SK-N-SH treated with all-trans-retinoic acid at 6 μM for 48 hours (cell line): ENCODE measurements at regions not wholly inside any gene's neighbourhood (a gene's known extent, or its start where the extent isn't known, plus 50 kb on each side); places are given as distances from the start of the nearest gene placed in this dataset.

ENCODE experiments used
- PPARA ChIP-seq: fragments of 250-450 bp; sonication (Bioruptor Pico); IDR thresholded peaks from 2 replicates; pipeline ENCODE4 v1.5.0; 2020; ENCODE audit warnings: mild to moderate bottlenecking, borderline replicate concordance
- TCF4 ChIP-seq: fragments of 250-450 bp; sonication (Bioruptor Pico); IDR thresholded peaks from 2 replicates; pipeline ENCODE4 v1.8.0; 2021; ENCODE audit warnings: mild to moderate bottlenecking, moderate library complexity, borderline replicate concordance
- TOX ChIP-seq: fragments of 250-450 bp; sonication (Bioruptor Pico); IDR thresholded peaks from 2 replicates; pipeline ENCODE4 v1.8.0; 2021; ENCODE audit warnings: mild to moderate bottlenecking, moderate library complexity, borderline replicate concordance

GRCh38 chr4:120316416-120316815, 249.8 kb upstream of the MAD2L1 start:
- TF ChIP-seq TCF4 (CRISPR knock-in tag): no peak
- TF ChIP-seq PPARA (CRISPR knock-in tag): no peak
- no peak for TF ChIP-seq TOX (CRISPR knock-in tag)
